MM.1S (cell line): ENCODE measurements at regions not wholly inside any gene's neighbourhood (a gene's known extent, or its start where the extent isn't known, plus 50 kb on each side); places are given as distances from the start of the nearest gene placed in this dataset.
A peak's percentile ranks its signal among the peaks of the same experiment; 100 is the strongest.

Experiments used
- DNase-seq: peaks from one replicate; pipeline ENCODE4 v3.0.0-alpha.2; 2015
- H2AFZ ChIP-seq: fragments of 300-600 bp; sonication (generic); 2 replicates; pipeline ENCODE4 v1.6.0; 2016; ENCODE audit warnings: antibody characterized with exemption, low read length
- H3F3A ChIP-seq: fragments of 300-600 bp; sonication (generic); 2 replicates; pipeline ENCODE4 v1.6.1; 2016; ENCODE audit warnings: mild to moderate bottlenecking, antibody characterized with exemption, low read length, moderate library complexity, mixed read lengths; ENCODE audit not compliant: insufficient read depth
- H3K27ac ChIP-seq: fragments of 300-600 bp; sonication (generic); 2 replicates; pipeline ENCODE4 v1.5.1; 2016; ENCODE audit warnings: mild to moderate bottlenecking, low read length
- H3K27me3 ChIP-seq: fragments of 300-600 bp; sonication (generic); replicated peaks from 2 replicates; pipeline ENCODE4 v1.6.0; 2016; ENCODE audit warnings: low read length; ENCODE audit not compliant: insufficient read depth
- H3K36me3 ChIP-seq: fragments of 300-600 bp; sonication (generic); replicated peaks from 2 replicates; pipeline ENCODE4 v1.6.1; 2016; ENCODE audit warnings: mild to moderate bottlenecking, low read length, mixed read lengths; ENCODE audit not compliant: insufficient read depth
- H3K4me1 ChIP-seq: fragments of 300-600 bp; sonication (generic); 2 replicates; pipeline ENCODE4 v1.6.1; 2016; ENCODE audit warnings: low read length, mixed read lengths
- H3K4me2 ChIP-seq: fragments of 300-600 bp; sonication (generic); 2 replicates; pipeline ENCODE4 v1.6.0; 2016; ENCODE audit warnings: low read depth, low read length
- H3K4me3 ChIP-seq: fragments of 300-600 bp; sonication (generic); 2 replicates; pipeline ENCODE4 v1.5.1; 2016; ENCODE audit warnings: low read length, mixed read lengths
- H3K79me2 ChIP-seq: fragments of 300-600 bp; sonication (generic); 2 replicates; pipeline ENCODE4 v1.6.1; 2016; ENCODE audit warnings: mixed run types, low read length, mixed read lengths
- H3K9ac ChIP-seq: fragments of 300-600 bp; sonication (generic); 2 replicates; pipeline ENCODE4 v1.6.1; 2016; ENCODE audit warnings: low read length, mixed read lengths
- H3K9me2 ChIP-seq: fragments of 300-600 bp; sonication (generic); replicated peaks from 2 replicates; pipeline ENCODE4 v1.6.1; 2016; ENCODE audit warnings: mild to moderate bottlenecking, low read length, mixed read lengths; ENCODE audit not compliant: insufficient read depth
- H3K9me3 ChIP-seq: fragments of 300-600 bp; sonication (generic); replicated peaks from 2 replicates; pipeline ENCODE4 v1.6.1; 2016; ENCODE audit warnings: mild to moderate bottlenecking, low read length, mixed read lengths; ENCODE audit not compliant: insufficient read depth
- H4K20me1 ChIP-seq: fragments of 300-600 bp; sonication (generic); 2 replicates; pipeline ENCODE4 v1.6.1; 2016; ENCODE audit warnings: mild to moderate bottlenecking, low read length, moderate library complexity, mixed read lengths; ENCODE audit not compliant: insufficient read depth
- EZH2 ChIP-seq: fragments of 300-600 bp; sonication (generic); optimal IDR thresholded peaks from 2 replicates; pipeline ENCODE3; 2017; ENCODE audit warnings: low read depth, mild to moderate bottlenecking, antibody characterized with exemption, low read length, mixed read lengths
- EZH2phosphoT487 ChIP-seq: fragments of 300-600 bp; sonication (generic); IDR thresholded peaks from 2 replicates; pipeline ENCODE4 v1.6.1; 2018; ENCODE audit warnings: antibody characterized with exemption, low read length
- TF ChIP-seq, protein P1 (sequence below): fragments of 300-600 bp; sonication (generic); IDR thresholded peaks from 2 replicates; pipeline ENCODE4 v1.5.1; 2016; ENCODE audit warnings: antibody characterized with exemption, low read length, mixed read lengths

DNA sequence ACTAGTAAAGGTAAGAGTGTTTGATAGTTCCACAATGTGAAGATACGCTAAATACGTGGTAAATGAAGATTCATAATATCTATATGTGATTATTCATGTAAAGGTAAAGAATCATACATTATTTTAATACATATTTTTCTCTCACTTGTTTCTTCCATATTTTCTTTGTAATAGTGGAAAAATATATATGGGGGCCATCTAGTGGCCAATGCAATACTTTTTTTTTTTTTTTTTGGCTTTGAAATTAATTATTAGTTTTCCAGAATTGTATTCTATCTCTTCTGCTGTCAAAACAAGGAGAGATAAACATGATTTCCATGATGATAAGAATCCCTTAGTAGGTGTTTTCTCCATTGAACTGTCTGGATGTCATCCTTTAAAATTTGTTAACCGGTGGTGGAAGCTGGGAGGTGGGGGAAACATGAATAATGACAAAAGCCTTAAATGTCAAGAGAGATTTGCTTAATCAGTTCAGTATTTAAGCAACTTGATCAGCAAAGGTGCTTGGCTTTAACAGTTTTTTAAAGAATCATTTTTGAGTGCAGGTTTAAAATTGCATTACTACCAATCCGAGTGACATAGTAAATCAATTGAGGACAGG lies 508.7 kb upstream of the HTR2C start:
- Histone ChIP-seq H3K4me3 (no peak overlapping the region), H4K20me1 (no peaks in the 10 kb centered on the region), H3K79me2 (no peaks in the 10 kb centered on the region), H3K27me3 (no peaks in the 10 kb centered on the region), H3F3A (no peaks in the 10 kb centered on the region), H3K36me3 (no peaks in the 10 kb centered on the region), H3K4me1 (no peaks in the 10 kb centered on the region), H3K4me2 (no peak overlapping the region), H3K9me3 (no peaks in the 10 kb centered on the region), H2AFZ (no peak overlapping the region), H3K27ac (no peak overlapping the region), H3K9ac (no peak overlapping the region), H3K9me2 (no peaks in the 10 kb centered on the region)
- no peak for DNase-seq
- no peak for TF ChIP-seq EZH2phosphoT487
- TF ChIP-seq, protein P1, sequence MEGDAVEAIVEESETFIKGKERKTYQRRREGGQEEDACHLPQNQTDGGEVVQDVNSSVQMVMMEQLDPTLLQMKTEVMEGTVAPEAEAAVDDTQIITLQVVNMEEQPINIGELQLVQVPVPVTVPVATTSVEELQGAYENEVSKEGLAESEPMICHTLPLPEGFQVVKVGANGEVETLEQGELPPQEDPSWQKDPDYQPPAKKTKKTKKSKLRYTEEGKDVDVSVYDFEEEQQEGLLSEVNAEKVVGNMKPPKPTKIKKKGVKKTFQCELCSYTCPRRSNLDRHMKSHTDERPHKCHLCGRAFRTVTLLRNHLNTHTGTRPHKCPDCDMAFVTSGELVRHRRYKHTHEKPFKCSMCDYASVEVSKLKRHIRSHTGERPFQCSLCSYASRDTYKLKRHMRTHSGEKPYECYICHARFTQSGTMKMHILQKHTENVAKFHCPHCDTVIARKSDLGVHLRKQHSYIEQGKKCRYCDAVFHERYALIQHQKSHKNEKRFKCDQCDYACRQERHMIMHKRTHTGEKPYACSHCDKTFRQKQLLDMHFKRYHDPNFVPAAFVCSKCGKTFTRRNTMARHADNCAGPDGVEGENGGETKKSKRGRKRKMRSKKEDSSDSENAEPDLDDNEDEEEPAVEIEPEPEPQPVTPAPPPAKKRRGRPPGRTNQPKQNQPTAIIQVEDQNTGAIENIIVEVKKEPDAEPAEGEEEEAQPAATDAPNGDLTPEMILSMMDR = peak; percentile 44

DNA sequence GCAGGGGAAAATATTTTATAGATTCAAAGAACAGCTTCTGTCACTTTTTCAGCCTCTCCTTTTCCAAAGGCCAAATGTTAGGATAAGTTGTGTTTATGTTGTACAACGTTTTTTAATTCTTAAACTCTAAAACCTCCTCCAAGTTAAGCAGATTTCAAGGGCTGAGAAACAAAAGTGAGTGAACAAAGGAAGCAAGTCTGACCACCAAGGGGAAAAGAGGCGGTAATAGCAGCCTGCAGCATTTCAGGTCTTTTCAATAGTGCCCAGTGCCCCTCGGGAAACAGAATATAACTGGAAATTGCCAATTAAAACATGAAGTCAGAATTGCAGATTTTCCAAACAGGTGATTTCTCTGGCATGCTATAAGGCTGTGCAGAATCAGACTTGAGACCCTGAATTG lies 510.0 kb upstream of the HTR2C start:
- Histone ChIP-seq H3K27me3 (no peaks in the 10 kb centered on the region), H3K4me1 (no peaks in the 10 kb centered on the region), H3K9me3 (no peaks in the 10 kb centered on the region), H3K9me2 (no peaks in the 10 kb centered on the region), H3K4me3 (no peak overlapping the region), H3K79me2 (no peaks in the 10 kb centered on the region), H3K9ac (no peak overlapping the region), H3F3A (no peaks in the 10 kb centered on the region), H4K20me1 (no peaks in the 10 kb centered on the region), H2AFZ (no peak overlapping the region), H3K36me3 (no peaks in the 10 kb centered on the region), H3K4me2 (no peak overlapping the region), H3K27ac (no peak overlapping the region)
- TF ChIP-seq EZH2phosphoT487 (no peak), EZH2 (no peak)
- TF ChIP-seq, protein P1 = no peak
- no peak for DNase-seq

DNA sequence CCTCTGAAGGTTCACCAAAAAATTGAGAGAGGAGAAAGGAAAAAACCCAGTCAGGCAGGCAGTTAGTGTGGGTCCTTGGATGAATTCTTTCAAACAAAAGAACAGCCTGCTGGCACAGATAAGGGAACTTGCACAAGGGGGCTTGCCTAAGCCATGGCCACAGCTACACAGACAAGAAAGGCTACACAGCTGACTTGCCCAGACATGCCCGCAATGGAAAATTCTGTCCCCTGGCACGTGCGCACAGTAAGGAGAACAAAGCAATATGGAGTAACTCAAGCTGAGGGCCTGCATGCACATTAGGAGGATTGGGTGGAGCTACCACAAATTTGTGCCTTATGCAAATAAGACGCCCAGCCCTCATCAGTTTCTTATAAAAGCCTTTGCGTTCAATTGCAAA lies 512.5 kb upstream of the HTR2C start:
- H3K36me3 ChIP-seq = no peaks in the 10 kb centered on the region
- H3K79me2 ChIP-seq = no peaks in the 10 kb centered on the region
- H3K27ac ChIP-seq = no peak overlapping the region
- no peaks in the 10 kb centered on the region for H4K20me1 ChIP-seq
- no peaks in the 10 kb centered on the region for H3K9me2 ChIP-seq
- H3K9ac ChIP-seq = no peak overlapping the region
- DNase-seq = no peak
- no peaks in the 10 kb centered on the region for H3K27me3 ChIP-seq
- no peaks in the 10 kb centered on the region for H3K4me1 ChIP-seq
- H3K4me3 ChIP-seq = no peak overlapping the region
- no peak overlapping the region for H2AFZ ChIP-seq
- no peak overlapping the region for H3K4me2 ChIP-seq
- no peaks in the 10 kb centered on the region for H3K9me3 ChIP-seq
- H3F3A ChIP-seq = no peaks in the 10 kb centered on the region
- TF ChIP-seq EZH2phosphoT487 (no peak), EZH2 (no peak)
- TF ChIP-seq, protein P1 = no peak
